ENCODE measurements at regions not wholly inside any gene's neighbourhood (a gene's known extent, or its start where the extent isn't known, plus 50 kb on each side); places are given as distances from the start of the nearest gene placed in this dataset.

DNA sequence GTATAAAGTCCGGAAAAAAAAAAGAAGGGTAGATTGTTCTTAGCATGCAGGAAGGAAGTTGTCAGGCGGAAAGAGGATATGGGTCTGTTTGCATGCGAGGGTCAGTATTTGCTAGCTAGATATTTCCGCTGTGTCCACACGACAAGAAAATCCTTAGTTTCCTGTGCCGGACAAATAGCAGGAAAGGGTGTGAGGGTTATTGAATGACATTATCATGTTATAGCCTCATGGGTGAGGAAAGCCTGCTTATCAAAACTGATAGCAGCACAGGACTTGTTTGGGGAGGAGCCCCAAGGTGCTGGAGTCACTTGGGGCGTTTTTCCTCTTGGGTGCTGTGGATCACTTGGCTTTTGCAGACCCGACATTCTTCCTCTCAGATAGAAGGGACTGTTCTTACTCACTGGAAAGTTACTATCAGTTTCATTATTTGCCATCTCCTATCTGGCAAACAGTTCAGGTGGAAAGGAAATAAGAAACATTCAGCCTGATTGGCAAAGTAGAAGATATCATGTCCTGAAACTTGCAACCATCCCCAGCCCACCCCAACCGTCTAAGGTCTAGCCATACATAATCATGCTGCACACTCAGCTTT lies 127.2 kb upstream of the DPH6 start:
- intact Hi-C loops (cut with DNase I) = no loop called here
- DNase-seq (ENCODE audit: low spot score) = no peak
- 74% methylated on average over 9 of the region's 9 CpGs for WGBS
- TF ChIP-seq POLR2AphosphoS5 (IDR thresholded peaks at IDR 0.05) = no peak
- TF ChIP-seq, protein P1, sequence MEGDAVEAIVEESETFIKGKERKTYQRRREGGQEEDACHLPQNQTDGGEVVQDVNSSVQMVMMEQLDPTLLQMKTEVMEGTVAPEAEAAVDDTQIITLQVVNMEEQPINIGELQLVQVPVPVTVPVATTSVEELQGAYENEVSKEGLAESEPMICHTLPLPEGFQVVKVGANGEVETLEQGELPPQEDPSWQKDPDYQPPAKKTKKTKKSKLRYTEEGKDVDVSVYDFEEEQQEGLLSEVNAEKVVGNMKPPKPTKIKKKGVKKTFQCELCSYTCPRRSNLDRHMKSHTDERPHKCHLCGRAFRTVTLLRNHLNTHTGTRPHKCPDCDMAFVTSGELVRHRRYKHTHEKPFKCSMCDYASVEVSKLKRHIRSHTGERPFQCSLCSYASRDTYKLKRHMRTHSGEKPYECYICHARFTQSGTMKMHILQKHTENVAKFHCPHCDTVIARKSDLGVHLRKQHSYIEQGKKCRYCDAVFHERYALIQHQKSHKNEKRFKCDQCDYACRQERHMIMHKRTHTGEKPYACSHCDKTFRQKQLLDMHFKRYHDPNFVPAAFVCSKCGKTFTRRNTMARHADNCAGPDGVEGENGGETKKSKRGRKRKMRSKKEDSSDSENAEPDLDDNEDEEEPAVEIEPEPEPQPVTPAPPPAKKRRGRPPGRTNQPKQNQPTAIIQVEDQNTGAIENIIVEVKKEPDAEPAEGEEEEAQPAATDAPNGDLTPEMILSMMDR (IDR thresholded peaks at IDR 0.05) = no peak
- no peak for TF ChIP-seq POLR2A (IDR thresholded peaks at IDR 0.05)
- Histone ChIP-seq H3K27ac (no peak overlapping the region), H3K9me3 (no peaks in the 10 kb centered on the region), H3K27me3 (replicated peaks; ENCODE audit: insufficient read depth) (no peaks in the 10 kb centered on the region), H3K4me1 (replicated peaks) (no peaks in the 10 kb centered on the region), H3K4me3 (no peak overlapping the region), H3K36me3 (no peaks in the 10 kb centered on the region)

DNA sequence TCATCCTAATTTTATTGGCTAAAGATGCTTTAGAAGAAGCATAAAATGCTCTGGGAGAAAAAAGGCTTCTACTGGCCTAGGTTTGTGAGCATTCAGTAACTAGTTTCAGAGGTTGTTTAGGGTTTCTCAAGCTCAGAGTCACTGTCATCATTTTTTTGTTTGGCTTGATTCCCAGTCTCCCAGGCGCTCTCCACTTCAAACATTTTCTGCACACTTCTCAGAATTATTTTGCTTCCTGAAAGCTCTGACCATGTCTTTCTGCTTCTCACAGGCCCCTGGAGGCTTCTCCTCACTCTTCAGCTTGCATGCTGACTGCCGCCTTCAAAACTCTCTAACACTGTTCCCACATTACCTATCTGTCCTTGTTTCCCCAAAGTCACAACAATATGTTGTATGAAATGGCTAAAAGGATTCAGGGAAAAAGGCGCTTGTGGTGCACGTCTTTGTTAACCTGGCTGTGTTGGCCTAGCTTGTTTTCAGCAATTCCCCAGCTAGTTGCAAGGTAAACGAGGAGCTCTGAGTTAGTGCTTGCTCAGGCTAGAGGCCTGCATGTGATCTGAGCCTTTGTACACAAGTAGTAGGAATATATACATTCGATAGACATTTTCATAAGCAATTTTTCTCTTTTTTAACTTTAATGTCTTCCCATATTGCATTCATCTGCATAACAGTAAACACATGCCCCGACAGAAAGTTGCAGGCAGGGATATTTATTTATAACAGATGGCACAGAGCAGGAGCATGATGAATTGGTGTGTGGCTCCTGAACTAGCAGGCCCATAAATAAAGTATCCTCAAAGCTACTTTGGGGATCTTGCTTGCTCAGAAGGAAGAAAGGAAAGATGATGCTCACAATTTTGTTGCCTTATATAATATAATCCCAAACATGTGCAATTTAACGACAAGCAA lies 129.2 kb upstream of the DPH6 start:
- DNase-seq (ENCODE audit: low spot score) = no peak
- Histone ChIP-seq H3K4me3 (no peak overlapping the region), H3K27ac (no peak overlapping the region), H3K36me3 (no peaks in the 10 kb centered on the region), H3K4me1 (replicated peaks) (no peaks in the 10 kb centered on the region), H3K9me3 (no peaks in the 10 kb centered on the region), H3K27me3 (replicated peaks; ENCODE audit: insufficient read depth) (no peaks in the 10 kb centered on the region)
- 61% methylated on average over 8 of the region's 8 CpGs for WGBS
- intact Hi-C loops (cut with DNase I) = no loop called here
- TF ChIP-seq, protein P1 (IDR thresholded peaks at IDR 0.05) = no peak
- no peak for TF ChIP-seq POLR2AphosphoS5 (IDR thresholded peaks at IDR 0.05)
- TF ChIP-seq POLR2A (IDR thresholded peaks at IDR 0.05) = no peak

DNA sequence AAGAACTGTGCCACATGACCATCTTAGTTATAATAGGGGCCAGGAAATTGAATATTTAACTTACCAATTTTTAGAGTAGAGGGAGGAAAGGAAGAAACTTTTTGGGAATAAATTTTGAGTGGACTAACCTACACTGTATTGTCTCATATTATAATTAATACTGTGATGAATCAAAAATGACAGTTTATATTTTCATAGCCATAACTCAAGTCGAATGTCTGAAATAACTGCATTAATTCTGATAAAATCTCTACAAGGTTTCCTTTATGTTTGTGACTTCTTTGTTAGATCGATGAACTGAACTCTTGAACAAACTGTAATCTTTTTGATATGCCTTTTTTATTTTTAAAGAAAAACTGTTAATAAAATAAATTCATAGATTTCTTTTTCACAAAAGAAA lies 132.8 kb upstream of the DPH6 start:
- no peaks in the 10 kb centered on the region for H3K27me3 ChIP-seq (replicated peaks; ENCODE audit: insufficient read depth)
- H3K9me3 ChIP-seq = no peaks in the 10 kb centered on the region
- WGBS = 39% methylated on average over 2 of the region's 2 CpGs
- H3K4me3 ChIP-seq = no peak overlapping the region
- TF ChIP-seq, protein P1 (IDR thresholded peaks at IDR 0.05) = no peak
- TF ChIP-seq POLR2AphosphoS5 (IDR thresholded peaks at IDR 0.05) (no peak), POLR2A (IDR thresholded peaks at IDR 0.05) (no peak)
- H3K27ac ChIP-seq = no peak overlapping the region
- intact Hi-C loops (cut with DNase I) = no loop called here
- H3K4me1 ChIP-seq (replicated peaks) = no peaks in the 10 kb centered on the region
- no peaks in the 10 kb centered on the region for H3K36me3 ChIP-seq
- no peak for DNase-seq (ENCODE audit: low spot score)

DNA sequence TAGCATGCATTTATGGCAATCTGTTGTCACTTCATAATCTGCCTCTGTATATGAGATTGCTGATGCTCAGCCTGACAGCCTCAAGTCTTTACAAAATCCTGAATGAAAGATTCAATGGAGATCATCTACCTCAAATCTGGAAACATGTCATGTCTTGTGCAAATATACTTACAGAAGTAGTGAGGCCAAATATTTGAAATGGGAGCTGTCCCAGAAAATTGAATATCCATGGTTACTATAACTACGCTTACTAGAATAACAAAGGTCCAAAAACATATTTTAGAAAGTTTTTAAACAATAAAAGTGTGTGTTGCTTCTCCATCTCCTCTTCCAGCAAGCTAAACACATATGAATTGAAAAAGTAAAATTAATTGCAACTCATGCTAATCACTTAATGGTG lies 133.2 kb upstream of the DPH6 start:
- intact Hi-C loops (cut with DNase I) = no loop called here
- TF ChIP-seq, protein P1 (IDR thresholded peaks at IDR 0.05) = no peak
- TF ChIP-seq POLR2AphosphoS5 (IDR thresholded peaks at IDR 0.05) = no peak
- TF ChIP-seq POLR2A (IDR thresholded peaks at IDR 0.05) = no peak
- Histone ChIP-seq H3K27ac (no peak overlapping the region), H3K36me3 (no peaks in the 10 kb centered on the region), H3K4me1 (replicated peaks) (no peaks in the 10 kb centered on the region), H3K9me3 (no peaks in the 10 kb centered on the region), H3K27me3 (replicated peaks; ENCODE audit: insufficient read depth) (no peaks in the 10 kb centered on the region), H3K4me3 (no peak overlapping the region)
- 85% methylated on average over 1 of the region's 1 CpG for WGBS
- DNase-seq (ENCODE audit: low spot score) = no peak

Measured in prostate gland (tissue), 2 donors.